Activated CD8-positive, alpha-beta memory T cell treated with anti-CD3 and anti-CD28 coated beads for 1 hour (primary cell): ENCODE measurements at regions not wholly inside any gene's neighbourhood (a gene's known extent, or its start where the extent isn't known, plus 50 kb on each side); places are given as distances from the start of the nearest gene placed in this dataset.

ENCODE experiments used
- DNase-seq, 2 donors: peaks; one replicate each; pipeline ENCODE4 v3.0.0-alpha.2; 2020; ENCODE audit warnings: low read depth in 1 of 2; ENCODE audit errors: extremely low read depth in 1 of 2

DNA sequence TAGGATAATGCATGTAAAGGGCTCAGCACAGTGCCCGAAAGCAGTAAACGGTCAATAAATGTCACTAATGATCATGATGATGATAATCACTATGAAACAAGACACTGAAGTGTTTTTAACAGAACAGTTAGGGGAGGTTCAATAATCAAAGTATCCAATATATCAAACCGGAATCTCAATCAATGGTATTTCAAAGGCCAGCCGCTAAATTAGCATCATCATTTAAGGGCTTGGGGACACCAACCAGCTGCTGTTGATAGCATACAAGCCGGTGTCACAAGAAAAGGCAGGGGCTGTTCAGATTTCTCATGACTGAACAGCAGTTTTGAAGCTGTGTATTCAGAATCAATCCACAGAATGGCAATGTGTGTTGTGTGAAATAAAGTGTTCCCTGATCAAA, 316.0 kb upstream of the NPVF start:
- DNase-seq: no peak

DNA sequence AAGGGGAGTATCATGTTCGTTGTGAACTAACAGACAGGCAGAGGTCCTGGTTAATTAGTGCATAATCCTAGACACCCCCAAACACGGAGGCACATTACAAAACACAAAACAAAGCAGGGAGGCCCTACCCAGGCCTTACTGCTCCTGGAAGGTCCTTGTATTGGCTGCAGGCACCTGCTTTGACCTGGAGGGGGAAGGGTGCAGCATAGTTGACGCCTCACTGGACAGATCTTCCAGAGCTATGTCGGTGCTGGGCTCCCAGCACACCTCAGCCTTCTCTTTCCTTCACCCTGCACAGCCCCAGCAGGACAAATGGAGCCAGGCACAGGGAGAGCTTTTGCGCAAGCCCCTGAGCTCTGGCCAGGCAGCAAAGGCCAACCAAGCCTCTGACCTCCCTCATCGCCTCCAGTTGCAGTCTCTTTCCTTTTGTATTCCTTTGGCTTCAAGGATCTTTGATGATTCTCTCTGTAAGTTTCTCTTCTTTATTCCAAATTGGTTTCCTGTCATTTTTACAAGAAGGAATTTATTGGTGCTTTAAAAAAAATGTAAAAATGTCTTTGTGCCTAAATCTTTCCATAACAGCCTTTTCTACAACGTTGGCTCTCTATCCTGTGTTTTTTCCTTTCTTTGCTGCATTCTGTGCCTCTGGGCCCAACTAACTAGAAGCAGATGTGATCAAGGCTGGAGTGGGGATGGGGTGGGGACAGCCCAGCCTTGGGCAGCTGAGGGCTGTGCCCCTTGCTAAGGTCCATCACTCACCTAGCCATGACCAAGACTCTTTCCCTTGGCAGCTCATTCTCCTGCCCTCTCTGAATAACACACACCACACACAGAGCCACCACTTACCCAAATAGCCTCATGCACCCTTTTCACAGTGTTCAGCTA, 317.1 kb upstream of the NPVF start:
- no peak for DNase-seq

DNA sequence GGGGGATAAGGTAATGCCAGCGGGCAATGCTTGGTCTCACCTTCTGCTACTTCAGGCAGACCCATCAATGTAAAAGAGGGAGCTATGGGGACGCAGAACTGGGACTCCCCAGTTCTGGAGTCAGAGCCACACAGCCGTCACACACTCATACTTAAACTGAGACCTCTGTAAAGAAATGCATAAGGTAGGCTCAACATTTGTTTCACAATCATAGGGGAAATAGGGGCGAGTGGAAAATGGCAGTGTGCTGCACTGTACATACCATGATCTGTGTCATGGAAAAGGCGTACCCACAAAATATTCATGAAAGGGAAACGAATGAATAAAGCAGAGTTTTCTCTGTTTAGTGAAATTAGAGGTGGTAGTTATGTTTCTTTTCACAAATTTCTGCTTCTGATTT, 318.0 kb upstream of the NPVF start:
- DNase-seq: no peak

DNA sequence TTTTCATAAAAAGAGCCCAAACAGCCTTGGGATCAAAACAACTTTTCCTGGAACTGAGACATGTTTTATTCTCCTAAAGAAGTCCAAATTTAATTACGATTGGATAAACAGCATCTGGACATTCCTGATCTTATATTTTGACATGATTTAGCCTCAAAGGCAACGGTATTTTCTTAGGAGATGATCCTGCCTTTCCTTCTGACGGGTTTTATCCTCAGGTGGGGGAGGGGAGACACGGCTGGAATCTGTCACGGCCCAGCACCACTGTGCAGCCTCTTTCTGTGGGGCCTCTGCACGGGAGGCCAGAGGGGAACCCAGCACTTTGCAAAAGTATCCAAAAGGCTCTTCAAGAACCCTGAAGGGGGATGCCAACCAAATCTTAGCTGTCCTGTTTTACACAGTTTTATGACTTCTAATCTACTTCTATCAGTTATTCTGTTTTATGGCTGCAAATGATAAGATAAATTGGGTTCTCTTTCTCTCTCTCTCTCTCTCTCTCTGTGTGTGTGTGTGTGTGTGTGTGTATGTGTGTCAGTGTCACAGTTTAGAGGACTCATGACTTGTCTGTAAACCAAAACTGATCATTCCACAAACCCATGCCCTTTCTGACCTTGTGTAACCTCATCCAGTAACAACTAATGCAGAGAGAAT, 321.1 kb upstream of the NPVF start:
- DNase-seq: no peak

GRCh38 chr7:25550149-25550548, 321.9 kb upstream of the NPVF start:
- DNase-seq: no peak

DNA sequence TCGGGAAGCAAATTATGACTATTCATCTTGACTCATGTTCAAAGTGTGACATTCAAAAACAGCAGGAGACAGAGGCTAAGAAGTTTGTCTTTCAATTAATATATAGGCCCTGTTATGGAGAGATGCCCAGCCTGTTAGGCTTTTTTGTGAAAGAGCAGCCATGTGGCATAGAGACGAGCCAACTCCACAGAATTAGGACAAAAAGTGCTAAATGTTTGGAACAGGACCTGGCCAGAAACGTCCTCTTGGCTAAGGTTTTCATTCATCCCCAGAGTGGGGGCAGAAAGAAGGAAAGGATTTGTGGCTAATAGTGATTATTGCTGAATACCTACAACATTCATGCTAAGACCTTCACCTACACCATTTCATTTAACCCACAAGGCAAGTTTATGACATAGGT, 324.7 kb upstream of the NPVF start:
- DNase-seq: no peak

- no peak for DNase-seq
Observed at GRCh38 chr7:25553580-25554291, 325.4 kb upstream of the NPVF start.

DNA sequence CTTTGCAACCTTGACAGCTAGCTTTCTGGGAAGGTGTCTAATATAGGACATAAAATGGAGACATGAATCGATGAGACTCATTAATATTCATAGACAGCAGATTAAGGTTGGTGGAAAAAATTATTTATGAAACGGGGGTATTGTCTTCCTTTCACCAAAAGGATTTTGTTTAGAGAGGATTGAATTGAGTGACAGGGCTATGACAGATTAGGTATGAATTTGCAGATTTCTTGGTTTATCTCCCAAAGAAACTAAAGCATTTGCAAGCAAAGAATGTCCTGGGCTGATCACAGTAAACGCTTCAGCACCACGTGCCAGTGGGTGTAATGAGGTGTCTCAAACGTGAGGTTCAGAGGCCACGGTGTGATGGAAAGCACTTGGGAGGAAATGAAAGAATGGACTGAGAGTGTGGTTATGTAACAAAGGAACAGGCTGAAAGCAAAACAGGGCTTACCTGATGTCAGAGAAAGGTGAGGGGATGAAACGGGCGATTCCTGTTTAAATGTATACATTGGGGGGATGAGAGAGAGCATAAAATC, 329.2 kb upstream of the NPVF start:
- no peak for DNase-seq

DNA sequence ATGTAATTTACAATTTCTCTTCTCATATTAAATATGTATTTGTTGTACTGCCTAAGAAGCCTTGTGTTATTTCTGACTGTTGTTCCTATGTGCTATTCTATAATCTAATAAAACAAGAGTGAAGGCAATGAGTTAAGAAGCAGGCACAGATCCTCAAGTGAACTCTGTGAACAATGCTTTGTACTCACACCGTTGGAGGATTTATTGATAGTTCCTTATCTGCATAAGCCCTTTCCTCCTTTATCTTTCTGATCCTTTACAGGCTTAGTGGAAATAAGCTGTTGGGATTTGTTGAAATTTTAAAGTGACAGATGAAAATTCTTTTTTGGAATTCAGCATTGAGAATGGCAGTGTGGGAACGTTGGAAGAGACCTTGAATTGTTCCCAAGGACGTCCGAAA, 329.6 kb upstream of the NPVF start:
- DNase-seq: no peak

- no peak for DNase-seq
Observed at GRCh38 chr7:25558605-25559004, 330.3 kb upstream of the NPVF start.

GRCh38 chr7:25559581-25560367, 331.5 kb upstream of the NPVF start:
- DNase-seq: no peak

GRCh38 chr7:25562673-25563182, 334.4 kb upstream of the NPVF start:
- DNase-seq: no peak

GRCh38 chr7:25565002-25565401, 336.7 kb upstream of the NPVF start:
- no peak for DNase-seq

- peak; percentile 17 to 40 for DNase-seq
Observed at GRCh38 chr7:25565949-25566348, 337.7 kb upstream of the NPVF start.

- no peak for DNase-seq
Observed at GRCh38 chr7:25567430-25567829, 339.1 kb upstream of the NPVF start.

DNA sequence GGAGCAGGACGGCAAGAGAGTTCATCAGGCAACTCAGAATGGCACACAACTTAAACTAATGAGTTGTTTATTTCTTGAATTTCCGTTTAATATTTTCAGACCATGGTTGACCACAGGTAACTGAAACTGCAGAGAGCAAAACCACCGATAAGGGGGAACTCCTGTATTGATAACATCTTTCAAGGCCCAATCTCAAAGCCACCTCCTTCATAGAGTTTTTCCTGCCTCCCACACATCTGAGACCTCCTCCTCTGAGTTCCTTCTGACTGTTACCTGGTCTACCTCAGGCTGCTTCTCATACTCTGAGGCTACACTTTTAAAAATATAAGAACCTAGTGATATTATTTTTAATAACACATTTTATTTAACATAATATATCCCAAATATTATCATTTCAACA, 341.5 kb upstream of the NPVF start:
- DNase-seq: no peak

DNA sequence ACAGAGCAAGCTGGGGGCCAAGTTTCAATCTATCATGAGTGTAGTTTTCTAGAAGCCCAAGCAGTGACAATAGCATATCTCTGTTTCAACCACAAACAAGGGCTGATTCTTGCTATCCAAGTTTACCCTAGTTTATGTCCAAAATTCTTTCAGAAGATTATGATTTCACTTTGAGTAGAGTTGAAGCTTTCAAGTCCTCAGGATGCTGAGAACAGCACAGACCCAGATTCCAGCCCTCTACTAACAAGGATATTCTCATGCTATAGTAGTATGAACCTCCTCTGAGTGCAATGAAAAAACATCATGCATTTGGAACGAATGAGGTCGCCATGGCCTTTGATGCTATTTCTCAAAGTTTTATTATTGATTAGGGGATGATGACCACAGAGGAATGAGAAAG, 344.1 kb upstream of the NPVF start:
- no peak for DNase-seq

DNA sequence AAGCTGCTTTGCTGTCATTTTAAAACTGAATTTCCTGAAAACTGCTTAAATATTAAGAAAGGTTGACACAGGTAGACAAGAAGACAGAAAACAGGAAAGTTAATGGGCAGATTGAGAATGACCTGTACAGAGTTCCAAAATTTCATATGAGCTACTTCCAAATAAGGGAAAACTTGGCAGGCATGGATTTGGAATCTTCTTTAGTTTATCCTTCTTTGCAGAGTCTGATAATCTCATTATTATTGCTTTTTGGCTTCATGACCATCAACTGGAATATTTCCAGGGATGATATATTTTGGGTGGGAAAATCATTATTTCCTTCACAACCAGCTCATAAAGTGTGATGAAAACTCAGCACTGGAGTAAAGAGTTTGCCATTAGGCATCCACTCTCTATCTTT, 346.5 kb upstream of the NPVF start:
- no peak for DNase-seq

DNA sequence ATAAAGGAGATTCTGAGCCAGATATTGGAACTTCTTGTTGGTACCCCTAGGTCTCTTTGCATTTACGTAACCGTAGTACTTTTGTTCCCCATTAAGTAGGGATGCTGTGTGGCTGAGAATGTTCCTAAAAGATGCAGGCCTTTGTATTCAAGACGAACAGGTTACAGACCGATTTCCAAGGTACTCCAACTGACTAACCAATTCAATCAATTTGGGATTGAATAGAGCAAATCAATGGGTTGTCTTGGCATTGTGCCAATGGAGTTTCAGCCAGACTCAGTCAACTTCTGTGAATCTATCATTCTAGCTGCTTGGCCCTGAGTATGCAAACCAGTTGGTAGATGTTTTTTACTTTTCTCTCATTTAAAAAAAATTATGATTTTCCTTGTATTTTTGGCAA, 347.3 kb upstream of the NPVF start:
- no peak for DNase-seq

- DNase-seq: no peak
Observed at GRCh38 chr7:25578991-25579777, 350.9 kb upstream of the NPVF start.
